Mucosa of descending colon (tissue), 3 donors: ENCODE measurements at regions not wholly inside any gene's neighbourhood (a gene's known extent, or its start where the extent isn't known, plus 50 kb on each side); places are given as distances from the start of the nearest gene placed in this dataset.

Experiments used
- ATAC-seq: fragments of 200-7000 bp; cut with Tn5 transposase; one replicate; pipeline ENCODE4 v1.9.1; 2020; ENCODE audit warnings: mild to moderate bottlenecking, moderate library complexity
- DNase-seq, 3 donors: peaks; one replicate each; pipeline ENCODE4 v3.0.0-alpha.2; 2020
- H3K36me3 ChIP-seq: fragments of 200-600 bp; one replicate; pipeline ENCODE4 v1.8.0; 2021; ENCODE audit warnings: low read depth, mild to moderate bottlenecking
- H3K4me1 ChIP-seq: fragments of 200-600 bp; one replicate; pipeline ENCODE4 v1.8.0; 2021; ENCODE audit warnings: low read depth, mild to moderate bottlenecking
- H3K4me3 ChIP-seq: fragments of 200-600 bp; one replicate; pipeline ENCODE4 v1.8.0; 2021; ENCODE audit warnings: mild to moderate bottlenecking
- H3K9me3 ChIP-seq: fragments of 200-600 bp; one replicate; pipeline ENCODE4 v1.8.0; 2021; ENCODE audit warnings: mild to moderate bottlenecking
- intact Hi-C, 2 donors: fragments of 100-400 bp; cut with DNase I in 1 of 2; cut with micrococcal nuclease in 1 of 2; formaldehyde crosslinking; loops; one replicate each; pipeline versions ENCODE4 v1.11.0 to v1.11.1; 2022; cut with DNase I, micrococcal nuclease
- TF ChIP-seq, protein P1 (sequence below): fragments of 200-600 bp; IDR thresholded peaks from one replicate; pipeline ENCODE4 v1.8.0; 2022; ENCODE audit warnings: antibody characterized with exemption, mild to moderate bottlenecking
- donor health status: DM: no; HTN: no; CAD: no; lungs with moderate emphysema.
- donor health status: DM: no; HTN: no; CAD: no.
- donor health status: DM: no; HTN: yes; CAD: no.

DNA sequence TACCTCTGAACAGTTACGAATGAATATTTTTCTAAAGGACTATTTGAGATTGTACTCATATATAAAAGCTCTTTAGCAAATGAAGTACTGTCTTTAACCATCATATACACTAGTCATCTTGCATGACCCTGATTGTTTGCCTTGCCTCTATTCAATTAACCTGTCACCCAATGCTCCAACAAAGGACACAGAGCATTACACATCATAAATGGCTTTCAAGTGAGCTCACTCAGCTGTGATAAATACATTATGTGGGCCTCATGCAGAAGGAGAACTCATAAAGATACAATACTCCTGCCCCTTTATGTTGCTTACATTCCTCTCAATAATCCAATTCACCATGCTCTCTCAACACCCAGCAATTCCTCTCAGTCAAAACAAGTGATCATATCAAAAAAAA lies 993.0 kb upstream of the PRMT6 start:
- peaks cover 3% of the 10 kb centered on the region for H3K9me3 ChIP-seq
- TF ChIP-seq, protein P1, sequence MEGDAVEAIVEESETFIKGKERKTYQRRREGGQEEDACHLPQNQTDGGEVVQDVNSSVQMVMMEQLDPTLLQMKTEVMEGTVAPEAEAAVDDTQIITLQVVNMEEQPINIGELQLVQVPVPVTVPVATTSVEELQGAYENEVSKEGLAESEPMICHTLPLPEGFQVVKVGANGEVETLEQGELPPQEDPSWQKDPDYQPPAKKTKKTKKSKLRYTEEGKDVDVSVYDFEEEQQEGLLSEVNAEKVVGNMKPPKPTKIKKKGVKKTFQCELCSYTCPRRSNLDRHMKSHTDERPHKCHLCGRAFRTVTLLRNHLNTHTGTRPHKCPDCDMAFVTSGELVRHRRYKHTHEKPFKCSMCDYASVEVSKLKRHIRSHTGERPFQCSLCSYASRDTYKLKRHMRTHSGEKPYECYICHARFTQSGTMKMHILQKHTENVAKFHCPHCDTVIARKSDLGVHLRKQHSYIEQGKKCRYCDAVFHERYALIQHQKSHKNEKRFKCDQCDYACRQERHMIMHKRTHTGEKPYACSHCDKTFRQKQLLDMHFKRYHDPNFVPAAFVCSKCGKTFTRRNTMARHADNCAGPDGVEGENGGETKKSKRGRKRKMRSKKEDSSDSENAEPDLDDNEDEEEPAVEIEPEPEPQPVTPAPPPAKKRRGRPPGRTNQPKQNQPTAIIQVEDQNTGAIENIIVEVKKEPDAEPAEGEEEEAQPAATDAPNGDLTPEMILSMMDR = no peak
- no peaks in the 10 kb centered on the region for H3K36me3 ChIP-seq
- intact Hi-C loops = no loop called here
- no peaks in the 10 kb centered on the region for H3K4me1 ChIP-seq
- no peak for DNase-seq
- H3K4me3 ChIP-seq = no peak overlapping the region
- ATAC-seq = no peak

DNA sequence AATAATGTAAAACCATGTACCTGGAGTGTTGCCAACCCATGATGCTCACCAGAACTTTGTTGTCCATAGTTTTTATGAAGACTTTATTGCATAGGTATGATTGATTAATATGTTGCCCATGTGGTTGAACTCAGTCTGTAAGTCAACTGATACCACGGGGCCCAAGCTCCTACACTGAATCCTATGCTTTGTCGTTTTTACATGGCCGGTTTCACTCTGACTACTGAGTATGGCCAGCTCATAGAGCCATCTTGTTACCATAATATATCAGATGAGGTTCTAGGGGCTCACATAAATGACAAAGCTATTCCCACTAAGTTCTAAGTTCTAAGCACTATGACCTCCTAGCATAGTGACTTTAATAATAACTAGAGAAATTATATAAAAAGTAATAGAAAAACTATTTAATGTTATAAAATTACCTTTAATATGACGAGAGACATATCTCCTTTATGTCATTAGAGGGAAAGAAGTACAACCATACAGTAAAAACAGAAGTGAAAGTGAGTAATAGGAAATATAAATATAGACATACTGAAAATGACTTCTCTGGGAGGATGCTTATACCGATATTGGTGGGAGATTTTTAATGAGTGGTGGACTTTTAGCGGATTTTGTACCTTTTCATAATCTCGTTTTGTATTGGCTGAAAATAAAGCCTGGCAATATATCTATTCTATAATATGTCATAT lies 983.4 kb upstream of the PRMT6 start:
- H3K36me3 ChIP-seq = no peaks in the 10 kb centered on the region
- no peak for ATAC-seq
- H3K9me3 ChIP-seq = no peaks in the 10 kb centered on the region
- TF ChIP-seq, protein P1 = no peak
- no peak for DNase-seq
- intact Hi-C loops = no loop called here
- H3K4me1 ChIP-seq = no peaks in the 10 kb centered on the region
- no peak overlapping the region for H3K4me3 ChIP-seq

DNA sequence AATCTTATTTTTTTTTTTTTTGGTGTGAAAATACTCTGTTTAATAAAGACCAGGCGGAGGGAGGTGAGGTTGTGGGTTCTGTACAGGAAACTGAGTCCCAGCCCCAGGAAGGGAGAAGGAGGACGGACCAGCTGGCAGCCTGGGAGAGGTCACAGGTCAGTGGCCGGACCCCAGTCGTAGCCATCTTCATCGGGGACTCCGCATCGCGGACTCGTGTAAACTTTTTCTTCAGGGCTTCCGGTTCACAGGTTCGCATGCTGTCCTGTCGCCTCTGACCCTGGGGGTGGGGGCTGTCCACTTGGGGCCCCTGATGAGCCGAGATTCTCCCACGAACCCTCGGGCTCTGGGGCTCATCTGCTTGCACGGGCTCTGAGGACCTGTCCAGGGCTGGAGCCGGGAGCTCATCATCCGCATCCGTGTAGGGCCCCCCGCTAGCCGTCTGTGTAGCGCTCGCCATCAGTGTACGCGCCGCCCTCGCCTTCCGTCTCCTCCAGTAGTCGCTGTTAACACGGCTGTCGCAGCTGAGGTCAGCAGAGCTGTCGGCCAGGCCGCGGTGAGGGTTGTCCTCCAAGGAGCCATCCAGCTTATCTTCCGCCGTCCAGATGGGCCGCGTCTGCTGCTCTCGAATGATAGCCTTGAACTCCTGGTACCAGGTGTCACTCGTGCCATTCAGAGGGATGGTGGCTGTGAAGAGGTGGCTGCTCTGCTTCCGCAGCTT lies 975.7 kb upstream of the PRMT6 start:
- intact Hi-C loops = no loop called here
- ATAC-seq = no peak

DNA sequence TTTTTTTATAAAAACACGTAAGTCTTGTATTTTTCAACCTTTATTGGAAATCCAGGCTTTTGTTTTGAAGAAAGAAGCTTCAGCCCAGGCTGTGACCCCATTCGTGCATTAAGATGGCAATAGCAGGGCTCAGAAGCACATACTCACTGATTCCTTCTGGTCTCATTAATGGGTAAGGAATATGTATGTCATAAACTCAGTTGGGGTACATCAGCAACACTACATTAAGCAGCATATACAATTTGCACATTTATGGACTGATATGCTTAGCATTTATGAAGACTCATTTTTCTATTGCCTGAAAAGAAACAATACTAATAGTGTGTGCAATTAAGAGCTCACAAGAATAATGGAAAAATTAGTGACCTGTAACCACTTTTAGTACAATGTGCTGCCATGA lies 945.4 kb upstream of the PRMT6 start:
- TF ChIP-seq, protein P1 = no peak

More for the DNA sequence above, 975.7 kb upstream of the PRMT6 start:
- no peaks in the 10 kb centered on the region for H3K36me3 ChIP-seq
- no peak overlapping the region for H3K4me3 ChIP-seq
- DNase-seq = no peak
- no peaks in the 10 kb centered on the region for H3K4me1 ChIP-seq
- H3K9me3 ChIP-seq = no peaks in the 10 kb centered on the region
- TF ChIP-seq, protein P1 = no peak

DNA sequence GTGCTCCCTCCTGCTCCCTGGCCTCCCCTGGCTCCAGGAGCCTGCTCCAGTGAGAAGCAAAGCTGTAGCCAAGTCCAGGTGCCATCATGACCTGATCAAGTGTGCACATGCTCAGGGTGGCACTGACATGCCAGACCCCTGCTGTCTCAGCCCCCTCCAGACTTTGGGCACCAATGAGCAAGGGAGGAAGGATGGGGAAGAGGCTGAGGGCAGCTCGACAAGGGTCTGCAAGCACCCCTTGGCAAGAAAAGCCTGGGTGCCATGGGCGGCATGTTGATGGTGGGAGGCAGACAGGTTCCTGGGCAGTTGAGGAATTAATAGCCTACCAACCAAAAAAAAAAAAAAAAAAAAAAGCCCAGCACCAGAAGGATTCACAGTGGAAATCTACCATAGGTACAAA lies 942.6 kb upstream of the PRMT6 start:
- no peak overlapping the region for H3K4me3 ChIP-seq
- TF ChIP-seq, protein P1 = no peak
- no peaks in the 10 kb centered on the region for H3K36me3 ChIP-seq
- ATAC-seq = no peak
- H3K9me3 ChIP-seq = peaks cover 5% of the 10 kb centered on the region
- intact Hi-C loops = no loop called here
- no peak for DNase-seq
- no peaks in the 10 kb centered on the region for H3K4me1 ChIP-seq

More for the DNA sequence above, 945.4 kb upstream of the PRMT6 start:
- no peaks in the 10 kb centered on the region for H3K4me1 ChIP-seq
- intact Hi-C loops = no loop called here
- no peak for ATAC-seq
- no peaks in the 10 kb centered on the region for H3K9me3 ChIP-seq
- no peaks in the 10 kb centered on the region for H3K36me3 ChIP-seq
- H3K4me3 ChIP-seq = no peak overlapping the region
- DNase-seq = no peak
